ENCODE measurements at regions not wholly inside any gene's neighbourhood (a gene's known extent, or its start where the extent isn't known, plus 50 kb on each side); places are given as distances from the start of the nearest gene placed in this dataset.
"Not testable (repeated sequence)": the region's sequence is repeated elsewhere in the genome, so short reads cannot be mapped to it uniquely, and the experiment has no call there.

DNA sequence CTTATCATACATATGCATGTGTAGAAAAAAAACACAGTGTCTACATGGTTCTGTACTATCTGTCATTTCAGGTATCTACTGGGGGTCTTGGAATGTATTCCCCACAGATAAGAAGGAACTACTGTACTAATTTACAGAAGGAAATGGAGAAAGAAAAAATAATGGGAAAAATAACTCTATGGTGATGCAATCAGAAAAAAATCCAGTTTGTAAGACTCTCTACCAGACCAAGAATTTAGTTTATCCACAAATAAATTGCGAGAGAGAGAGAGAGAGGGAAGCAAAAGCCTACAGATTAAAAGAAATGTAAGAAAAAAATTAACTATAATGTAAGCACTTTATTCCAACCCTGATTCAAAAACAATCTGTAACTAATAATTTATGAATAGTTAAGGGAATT is 708.6 kb upstream of the ZNF608 start:
- H3K9me3 ChIP-seq (ENCODE audit: control insufficient read depth in 4 of 4, low read length in 3 of 4), result no peaks in the 10 kb centered on the region
- TF ChIP-seq HNF4A (conservative IDR thresholded peaks at IDR 0.05) (no peak), RAD21 (IDR thresholded peaks at IDR 0.05) (no peak)

DNA sequence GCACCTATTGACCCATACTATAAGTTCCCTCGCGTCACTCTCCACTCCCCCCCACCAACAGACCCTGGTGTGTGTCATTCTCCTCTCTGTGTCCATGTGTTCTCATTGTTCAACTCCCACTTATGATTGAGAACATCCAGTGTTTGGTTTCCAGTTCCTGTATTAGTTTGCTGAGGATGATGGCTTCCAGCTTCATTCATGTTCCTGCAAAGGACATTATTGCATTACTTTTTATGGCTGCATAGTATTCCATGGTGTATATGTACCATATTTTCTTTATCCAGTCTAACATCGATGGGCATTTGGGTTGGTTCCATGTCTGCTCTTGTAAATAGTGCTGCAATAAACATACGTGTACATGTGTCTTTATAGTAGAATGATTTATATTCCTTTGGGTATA is 709.6 kb upstream of the ZNF608 start:
- H3K27me3 ChIP-seq (ENCODE audit: control insufficient read depth in 4 of 4, insufficient read depth in 4 of 4, low read length in 3 of 4); H3K4me3 ChIP-seq (ENCODE audit: low read depth in 1 of 3, low read length in 3 of 3); H3K9me3 ChIP-seq (ENCODE audit: control insufficient read depth in 4 of 4, low read length in 3 of 4); H3K4me1 ChIP-seq (ENCODE audit: control insufficient read depth in 4 of 4, insufficient read depth in 4 of 4, low read length in 3 of 4); H3K27ac ChIP-seq (ENCODE audit: low read depth in 1 of 2, low read length in 2 of 2); DNase-seq (ENCODE audit: low spot score); H3K36me3 ChIP-seq (ENCODE audit: control insufficient read depth in 4 of 4, insufficient read depth in 3 of 4, low read depth in 1 of 4, low read length in 3 of 4); H3K9ac ChIP-seq (ENCODE audit: low read depth in 1 of 2, low read length in 2 of 2): not testable (repeated sequence)
- WGBS, result 87% methylated on average over 4 of the region's 4 CpGs

More for the DNA sequence above, 708.6 kb upstream of the ZNF608 start:
- DNase-seq (ENCODE audit: low spot score), result no peak
- H3K4me1 ChIP-seq (ENCODE audit: control insufficient read depth in 4 of 4, insufficient read depth in 4 of 4, low read length in 3 of 4), result no peaks in the 10 kb centered on the region
- WGBS, result 77% methylated on average over 1 of the region's 1 CpG
- H3K27ac ChIP-seq (ENCODE audit: low read depth in 1 of 2, low read length in 2 of 2), result no peak overlapping the region
- H3K4me3 ChIP-seq (ENCODE audit: low read depth in 1 of 3, low read length in 3 of 3), result no peak overlapping the region
- no peaks in the 10 kb centered on the region for H3K27me3 ChIP-seq (ENCODE audit: control insufficient read depth in 4 of 4, insufficient read depth in 4 of 4, low read length in 3 of 4)
- H3K36me3 ChIP-seq (ENCODE audit: control insufficient read depth in 4 of 4, insufficient read depth in 3 of 4, low read depth in 1 of 4, low read length in 3 of 4), result no peaks in the 10 kb centered on the region
- no peak overlapping the region for H3K9ac ChIP-seq (ENCODE audit: low read depth in 1 of 2, low read length in 2 of 2)

DNA sequence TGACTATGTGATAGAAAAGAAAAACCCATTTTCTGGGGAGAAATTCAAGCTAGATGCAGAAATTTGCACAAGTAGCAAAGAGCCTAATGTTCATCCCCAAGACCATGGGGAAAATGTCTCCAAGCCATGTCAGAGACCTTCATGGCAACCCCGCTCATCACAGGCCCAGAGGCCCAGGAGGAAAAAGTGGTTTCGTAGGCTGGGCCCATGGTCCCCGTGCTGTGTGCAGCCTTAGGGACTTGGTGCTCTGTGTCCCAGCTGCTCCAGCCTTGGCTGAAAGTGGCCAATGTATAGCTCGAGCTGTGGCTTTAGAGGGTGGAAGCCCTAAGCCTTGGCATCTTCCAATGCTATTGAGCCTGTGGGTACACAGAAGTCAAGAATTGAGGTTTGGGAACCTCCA is 711.2 kb upstream of the ZNF608 start:
- Histone ChIP-seq H3K27ac (ENCODE audit: low read depth in 1 of 2, low read length in 2 of 2) (no peak overlapping the region), H3K4me1 (ENCODE audit: control insufficient read depth in 4 of 4, insufficient read depth in 4 of 4, low read length in 3 of 4) (no peaks in the 10 kb centered on the region), H3K9me3 (ENCODE audit: control insufficient read depth in 4 of 4, low read length in 3 of 4) (no peaks in the 10 kb centered on the region), H3K4me3 (ENCODE audit: low read depth in 1 of 3, low read length in 3 of 3) (no peak overlapping the region), H3K27me3 (ENCODE audit: control insufficient read depth in 4 of 4, insufficient read depth in 4 of 4, low read length in 3 of 4) (no peaks in the 10 kb centered on the region), H3K36me3 (ENCODE audit: control insufficient read depth in 4 of 4, insufficient read depth in 3 of 4, low read depth in 1 of 4, low read length in 3 of 4) (no peaks in the 10 kb centered on the region), H3K9ac (ENCODE audit: low read depth in 1 of 2, low read length in 2 of 2) (no peak overlapping the region)
- no peak for TF ChIP-seq FOXA1 (IDR thresholded peaks at IDR 0.05)
- TF ChIP-seq, protein P1, sequence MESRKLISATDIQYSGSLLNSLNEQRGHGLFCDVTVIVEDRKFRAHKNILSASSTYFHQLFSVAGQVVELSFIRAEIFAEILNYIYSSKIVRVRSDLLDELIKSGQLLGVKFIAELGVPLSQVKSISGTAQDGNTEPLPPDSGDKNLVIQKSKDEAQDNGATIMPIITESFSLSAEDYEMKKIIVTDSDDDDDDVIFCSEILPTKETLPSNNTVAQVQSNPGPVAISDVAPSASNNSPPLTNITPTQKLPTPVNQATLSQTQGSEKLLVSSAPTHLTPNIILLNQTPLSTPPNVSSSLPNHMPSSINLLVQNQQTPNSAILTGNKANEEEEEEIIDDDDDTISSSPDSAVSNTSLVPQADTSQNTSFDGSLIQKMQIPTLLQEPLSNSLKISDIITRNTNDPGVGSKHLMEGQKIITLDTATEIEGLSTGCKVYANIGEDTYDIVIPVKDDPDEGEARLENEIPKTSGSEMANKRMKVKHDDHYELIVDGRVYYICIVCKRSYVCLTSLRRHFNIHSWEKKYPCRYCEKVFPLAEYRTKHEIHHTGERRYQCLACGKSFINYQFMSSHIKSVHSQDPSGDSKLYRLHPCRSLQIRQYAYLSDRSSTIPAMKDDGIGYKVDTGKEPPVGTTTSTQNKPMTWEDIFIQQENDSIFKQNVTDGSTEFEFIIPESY (IDR thresholded peaks at IDR 0.05), result no peak
- TF ChIP-seq, protein P2, sequence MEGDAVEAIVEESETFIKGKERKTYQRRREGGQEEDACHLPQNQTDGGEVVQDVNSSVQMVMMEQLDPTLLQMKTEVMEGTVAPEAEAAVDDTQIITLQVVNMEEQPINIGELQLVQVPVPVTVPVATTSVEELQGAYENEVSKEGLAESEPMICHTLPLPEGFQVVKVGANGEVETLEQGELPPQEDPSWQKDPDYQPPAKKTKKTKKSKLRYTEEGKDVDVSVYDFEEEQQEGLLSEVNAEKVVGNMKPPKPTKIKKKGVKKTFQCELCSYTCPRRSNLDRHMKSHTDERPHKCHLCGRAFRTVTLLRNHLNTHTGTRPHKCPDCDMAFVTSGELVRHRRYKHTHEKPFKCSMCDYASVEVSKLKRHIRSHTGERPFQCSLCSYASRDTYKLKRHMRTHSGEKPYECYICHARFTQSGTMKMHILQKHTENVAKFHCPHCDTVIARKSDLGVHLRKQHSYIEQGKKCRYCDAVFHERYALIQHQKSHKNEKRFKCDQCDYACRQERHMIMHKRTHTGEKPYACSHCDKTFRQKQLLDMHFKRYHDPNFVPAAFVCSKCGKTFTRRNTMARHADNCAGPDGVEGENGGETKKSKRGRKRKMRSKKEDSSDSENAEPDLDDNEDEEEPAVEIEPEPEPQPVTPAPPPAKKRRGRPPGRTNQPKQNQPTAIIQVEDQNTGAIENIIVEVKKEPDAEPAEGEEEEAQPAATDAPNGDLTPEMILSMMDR (IDR thresholded peaks at IDR 0.05; ENCODE audit: low read depth, low read length, missing input control), result no peak
- TF ChIP-seq RAD21 (IDR thresholded peaks at IDR 0.05), result no peak
- TF ChIP-seq SP1 (IDR thresholded peaks at IDR 0.05), result no peak
- TF ChIP-seq, protein P3, sequence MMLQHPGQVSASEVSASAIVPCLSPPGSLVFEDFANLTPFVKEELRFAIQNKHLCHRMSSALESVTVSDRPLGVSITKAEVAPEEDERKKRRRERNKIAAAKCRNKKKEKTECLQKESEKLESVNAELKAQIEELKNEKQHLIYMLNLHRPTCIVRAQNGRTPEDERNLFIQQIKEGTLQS (IDR thresholded peaks at IDR 0.05), result no peak
- TF ChIP-seq HNF4G (IDR thresholded peaks at IDR 0.05), result no peak
- TF ChIP-seq EGR1 (IDR thresholded peaks at IDR 0.05; ENCODE audit: low read depth in 2 of 2), result no peak
- no peak for TF ChIP-seq GABPA (IDR thresholded peaks at IDR 0.05 in 1 of 2, conservative IDR thresholded peaks at IDR 0.05 in 1 of 2)
- TF ChIP-seq RXRA (IDR thresholded peaks at IDR 0.05), result no peak
- TF ChIP-seq, protein P4, sequence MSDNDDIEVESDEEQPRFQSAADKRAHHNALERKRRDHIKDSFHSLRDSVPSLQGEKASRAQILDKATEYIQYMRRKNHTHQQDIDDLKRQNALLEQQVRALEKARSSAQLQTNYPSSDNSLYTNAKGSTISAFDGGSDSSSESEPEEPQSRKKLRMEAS (IDR thresholded peaks at IDR 0.05), result no peak
- TF ChIP-seq JUND (IDR thresholded peaks at IDR 0.05), result no peak
- no peak for TF ChIP-seq NR2F2 (IDR thresholded peaks at IDR 0.05)
- TF ChIP-seq, protein P5, sequence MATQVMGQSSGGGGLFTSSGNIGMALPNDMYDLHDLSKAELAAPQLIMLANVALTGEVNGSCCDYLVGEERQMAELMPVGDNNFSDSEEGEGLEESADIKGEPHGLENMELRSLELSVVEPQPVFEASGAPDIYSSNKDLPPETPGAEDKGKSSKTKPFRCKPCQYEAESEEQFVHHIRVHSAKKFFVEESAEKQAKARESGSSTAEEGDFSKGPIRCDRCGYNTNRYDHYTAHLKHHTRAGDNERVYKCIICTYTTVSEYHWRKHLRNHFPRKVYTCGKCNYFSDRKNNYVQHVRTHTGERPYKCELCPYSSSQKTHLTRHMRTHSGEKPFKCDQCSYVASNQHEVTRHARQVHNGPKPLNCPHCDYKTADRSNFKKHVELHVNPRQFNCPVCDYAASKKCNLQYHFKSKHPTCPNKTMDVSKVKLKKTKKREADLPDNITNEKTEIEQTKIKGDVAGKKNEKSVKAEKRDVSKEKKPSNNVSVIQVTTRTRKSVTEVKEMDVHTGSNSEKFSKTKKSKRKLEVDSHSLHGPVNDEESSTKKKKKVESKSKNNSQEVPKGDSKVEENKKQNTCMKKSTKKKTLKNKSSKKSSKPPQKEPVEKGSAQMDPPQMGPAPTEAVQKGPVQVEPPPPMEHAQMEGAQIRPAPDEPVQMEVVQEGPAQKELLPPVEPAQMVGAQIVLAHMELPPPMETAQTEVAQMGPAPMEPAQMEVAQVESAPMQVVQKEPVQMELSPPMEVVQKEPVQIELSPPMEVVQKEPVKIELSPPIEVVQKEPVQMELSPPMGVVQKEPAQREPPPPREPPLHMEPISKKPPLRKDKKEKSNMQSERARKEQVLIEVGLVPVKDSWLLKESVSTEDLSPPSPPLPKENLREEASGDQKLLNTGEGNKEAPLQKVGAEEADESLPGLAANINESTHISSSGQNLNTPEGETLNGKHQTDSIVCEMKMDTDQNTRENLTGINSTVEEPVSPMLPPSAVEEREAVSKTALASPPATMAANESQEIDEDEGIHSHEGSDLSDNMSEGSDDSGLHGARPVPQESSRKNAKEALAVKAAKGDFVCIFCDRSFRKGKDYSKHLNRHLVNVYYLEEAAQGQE (IDR thresholded peaks at IDR 0.05), result no peak
- TF ChIP-seq YY1 (IDR thresholded peaks at IDR 0.05), result no peak
- WGBS, result 92% methylated on average over 4 of the region's 4 CpGs
- no peak for DNase-seq (ENCODE audit: low spot score)

DNA sequence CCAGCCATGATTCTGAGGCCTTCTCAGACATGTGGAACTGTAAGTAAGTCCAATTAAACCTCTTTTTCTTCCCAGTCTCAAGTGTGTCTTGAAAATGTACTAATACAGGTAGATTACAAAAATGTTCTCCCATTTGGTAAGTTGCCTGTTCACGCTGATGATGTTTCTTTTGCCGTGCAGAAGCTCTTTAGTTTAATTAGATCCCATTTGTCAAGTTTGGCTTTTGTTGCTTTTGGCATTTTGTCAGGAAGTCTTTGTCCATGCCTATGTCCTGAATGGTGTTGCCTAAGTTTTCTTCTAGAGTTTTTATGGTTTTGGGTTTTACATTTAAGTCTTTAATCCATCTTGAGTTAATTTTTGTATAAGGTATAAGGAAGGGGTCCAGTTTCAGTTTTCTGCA is 712.5 kb upstream of the ZNF608 start:
- not testable (repeated sequence) for H3K9ac ChIP-seq (ENCODE audit: low read depth in 1 of 2, low read length in 2 of 2); H3K4me3 ChIP-seq (ENCODE audit: low read depth in 1 of 3, low read length in 3 of 3); H3K27ac ChIP-seq (ENCODE audit: low read depth in 1 of 2, low read length in 2 of 2); H3K9me3 ChIP-seq (ENCODE audit: control insufficient read depth in 4 of 4, low read length in 3 of 4); H3K36me3 ChIP-seq (ENCODE audit: control insufficient read depth in 4 of 4, insufficient read depth in 3 of 4, low read depth in 1 of 4, low read length in 3 of 4); DNase-seq (ENCODE audit: low spot score); H3K27me3 ChIP-seq (ENCODE audit: control insufficient read depth in 4 of 4, insufficient read depth in 4 of 4, low read length in 3 of 4); H3K4me1 ChIP-seq (ENCODE audit: control insufficient read depth in 4 of 4, insufficient read depth in 4 of 4, low read length in 3 of 4)
- WGBS, result 96% methylated on average over 2 of the region's 2 CpGs

Measured in liver (tissue), 8 donors.